ENCODE measurements at regions not wholly inside any gene's neighbourhood (a gene's known extent, or its start where the extent isn't known, plus 50 kb on each side); places are given as distances from the start of the nearest gene placed in this dataset.

DNA sequence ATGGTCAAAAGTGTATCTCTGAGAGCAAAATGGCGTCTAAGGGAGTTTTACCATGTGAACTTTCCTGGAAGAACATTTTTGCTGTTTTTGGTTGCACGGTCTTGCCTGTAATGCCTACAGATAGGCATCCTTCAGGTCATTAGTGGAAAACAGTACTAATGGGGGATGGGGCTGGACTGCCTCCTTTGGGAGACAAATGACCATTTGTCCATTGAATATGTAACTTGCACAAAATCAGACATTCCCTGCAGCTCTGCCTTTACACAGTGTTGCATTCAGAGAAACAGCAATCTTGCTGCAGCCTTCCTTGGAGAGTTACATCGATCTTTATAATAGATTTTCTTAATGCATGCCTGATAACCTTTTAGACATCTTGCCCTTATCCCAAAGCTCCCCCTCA lies 138.5 kb upstream of the EGFLAM start:
- no peak overlapping the region for H3K27ac Mint-ChIP-seq
- H3K4me3 Mint-ChIP-seq: no peak overlapping the region
- no peak for DNase-seq (ENCODE audit: low spot score in 2 of 2, unreplicated experiment in 2 of 2)
- no peaks in the 10 kb centered on the region for H3K27me3 Mint-ChIP-seq (ENCODE audit: low read depth)
- TF ChIP-seq CTCF (IDR thresholded peaks at IDR 0.05; ENCODE audit: unreplicated experiment): no peak
- peaks cover 19% of the 10 kb centered on the region for H3K4me1 Mint-ChIP-seq
- no peaks in the 10 kb centered on the region for H3K36me3 Mint-ChIP-seq
- peaks cover 12% of the 10 kb centered on the region for H3K9me3 Mint-ChIP-seq

- H3K4me3 Mint-ChIP-seq: no peak overlapping the region
- H3K27ac Mint-ChIP-seq: peak overlapping the region; percentile 18
- H3K9me3 Mint-ChIP-seq: peaks cover 12% of the 10 kb centered on the region
- no peaks in the 10 kb centered on the region for H3K27me3 Mint-ChIP-seq (ENCODE audit: low read depth)
- H3K4me1 Mint-ChIP-seq: peaks cover 19% of the 10 kb centered on the region
- no peak for DNase-seq (ENCODE audit: low spot score in 2 of 2, unreplicated experiment in 2 of 2)
- H3K36me3 Mint-ChIP-seq: no peaks in the 10 kb centered on the region
- no peak for TF ChIP-seq CTCF (IDR thresholded peaks at IDR 0.05; ENCODE audit: unreplicated experiment)
Observed at GRCh38 chr5:38117784-38118479, 140.4 kb upstream of the EGFLAM start.

- no peaks in the 10 kb centered on the region for H3K36me3 Mint-ChIP-seq
- no peak overlapping the region for H3K27ac Mint-ChIP-seq
- no peak overlapping the region for H3K4me3 Mint-ChIP-seq
- peaks cover 24% of the 10 kb centered on the region for H3K4me1 Mint-ChIP-seq
- DNase-seq (ENCODE audit: low spot score in 2 of 2, unreplicated experiment in 2 of 2): no peak
- H3K27me3 Mint-ChIP-seq (ENCODE audit: low read depth): no peaks in the 10 kb centered on the region
- no peak for TF ChIP-seq CTCF (IDR thresholded peaks at IDR 0.05; ENCODE audit: unreplicated experiment)
- H3K9me3 Mint-ChIP-seq: no peaks in the 10 kb centered on the region
Observed at GRCh38 chr5:38115318-38115827, 143.0 kb upstream of the EGFLAM start.

- Mint-ChIP-seq H3K27ac (no peak overlapping the region), H3K36me3 (no peaks in the 10 kb centered on the region), H3K9me3 (no peaks in the 10 kb centered on the region)
Observed at GRCh38 chr5:38113880-38114279, 144.5 kb upstream of the EGFLAM start.

DNA sequence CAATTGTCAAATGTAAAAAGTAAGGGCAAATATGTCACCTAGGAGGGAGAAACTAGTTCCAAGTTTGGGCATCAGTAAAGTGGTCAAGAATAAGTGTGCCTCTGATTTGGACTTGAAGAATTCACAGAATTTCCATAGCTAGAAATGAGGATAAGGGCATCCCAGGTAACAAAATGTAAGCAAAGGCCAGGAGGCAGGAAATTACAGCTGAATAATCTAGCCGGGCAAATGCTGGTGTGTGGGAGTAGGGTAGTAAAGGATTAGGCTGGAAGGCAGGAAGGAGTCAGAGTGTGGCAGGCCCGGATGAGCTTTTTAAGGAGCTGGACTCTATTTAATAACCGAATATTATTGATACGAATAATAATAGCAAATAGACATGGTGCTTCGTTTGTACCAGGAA lies 144.9 kb upstream of the EGFLAM start:
- Mint-ChIP-seq H3K9me3 (no peaks in the 10 kb centered on the region), H3K36me3 (no peaks in the 10 kb centered on the region), H3K4me3 (no peak overlapping the region), H3K27ac (no peak overlapping the region), H3K4me1 (peaks cover 19% of the 10 kb centered on the region), H3K27me3 (ENCODE audit: low read depth) (no peaks in the 10 kb centered on the region)
- DNase-seq (ENCODE audit: low spot score in 2 of 2, unreplicated experiment in 2 of 2): no peak
- TF ChIP-seq CTCF (IDR thresholded peaks at IDR 0.05; ENCODE audit: unreplicated experiment): no peak

More at GRCh38 chr5:38113880-38114279, 144.5 kb upstream of the EGFLAM start:
- H3K27me3 Mint-ChIP-seq (ENCODE audit: low read depth): no peaks in the 10 kb centered on the region
- no peak for DNase-seq (ENCODE audit: low spot score in 2 of 2, unreplicated experiment in 2 of 2)
- no peak overlapping the region for H3K4me3 Mint-ChIP-seq
- H3K4me1 Mint-ChIP-seq: peaks cover 19% of the 10 kb centered on the region
- no peak for TF ChIP-seq CTCF (IDR thresholded peaks at IDR 0.05; ENCODE audit: unreplicated experiment)

Measured in mesothelial cell of epicardium (in vitro differentiated cells).